ENCODE measurements at regions not wholly inside any gene's neighbourhood (a gene's known extent, or its start where the extent isn't known, plus 50 kb on each side); places are given as distances from the start of the nearest gene placed in this dataset.
"Not testable (repeated sequence)": the region's sequence is repeated elsewhere in the genome, so short reads cannot be mapped to it uniquely, and the experiment has no call there.

DNA sequence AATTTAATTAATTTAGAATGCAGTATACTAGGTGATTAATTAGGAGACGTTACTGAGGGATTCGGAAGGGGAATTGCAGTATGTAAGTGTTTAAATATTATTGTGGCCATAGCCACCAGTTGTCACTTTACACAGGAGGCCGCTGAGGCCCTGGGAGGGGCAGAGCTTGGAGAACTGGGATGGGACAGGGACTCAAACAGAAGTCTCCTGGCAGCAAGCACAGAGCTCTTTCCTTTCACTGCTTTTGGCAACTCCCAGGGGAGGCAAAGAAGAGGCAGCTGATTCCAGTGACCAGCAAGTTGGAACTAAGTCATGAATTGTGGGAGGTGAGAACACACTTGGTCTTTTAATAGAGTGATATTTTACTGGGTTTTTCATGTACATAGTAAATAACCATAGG, 248.6 kb downstream of the RPLP1 start:
- DNase-seq (ENCODE audit: low read depth), result no peak
- TF ChIP-seq, protein P1, sequence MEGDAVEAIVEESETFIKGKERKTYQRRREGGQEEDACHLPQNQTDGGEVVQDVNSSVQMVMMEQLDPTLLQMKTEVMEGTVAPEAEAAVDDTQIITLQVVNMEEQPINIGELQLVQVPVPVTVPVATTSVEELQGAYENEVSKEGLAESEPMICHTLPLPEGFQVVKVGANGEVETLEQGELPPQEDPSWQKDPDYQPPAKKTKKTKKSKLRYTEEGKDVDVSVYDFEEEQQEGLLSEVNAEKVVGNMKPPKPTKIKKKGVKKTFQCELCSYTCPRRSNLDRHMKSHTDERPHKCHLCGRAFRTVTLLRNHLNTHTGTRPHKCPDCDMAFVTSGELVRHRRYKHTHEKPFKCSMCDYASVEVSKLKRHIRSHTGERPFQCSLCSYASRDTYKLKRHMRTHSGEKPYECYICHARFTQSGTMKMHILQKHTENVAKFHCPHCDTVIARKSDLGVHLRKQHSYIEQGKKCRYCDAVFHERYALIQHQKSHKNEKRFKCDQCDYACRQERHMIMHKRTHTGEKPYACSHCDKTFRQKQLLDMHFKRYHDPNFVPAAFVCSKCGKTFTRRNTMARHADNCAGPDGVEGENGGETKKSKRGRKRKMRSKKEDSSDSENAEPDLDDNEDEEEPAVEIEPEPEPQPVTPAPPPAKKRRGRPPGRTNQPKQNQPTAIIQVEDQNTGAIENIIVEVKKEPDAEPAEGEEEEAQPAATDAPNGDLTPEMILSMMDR (IDR thresholded peaks at IDR 0.05; ENCODE audit: insufficient read depth, low read length), result no peak
- H3K4me3 ChIP-seq (ENCODE audit: low read depth, low read length), result no peak overlapping the region

DNA sequence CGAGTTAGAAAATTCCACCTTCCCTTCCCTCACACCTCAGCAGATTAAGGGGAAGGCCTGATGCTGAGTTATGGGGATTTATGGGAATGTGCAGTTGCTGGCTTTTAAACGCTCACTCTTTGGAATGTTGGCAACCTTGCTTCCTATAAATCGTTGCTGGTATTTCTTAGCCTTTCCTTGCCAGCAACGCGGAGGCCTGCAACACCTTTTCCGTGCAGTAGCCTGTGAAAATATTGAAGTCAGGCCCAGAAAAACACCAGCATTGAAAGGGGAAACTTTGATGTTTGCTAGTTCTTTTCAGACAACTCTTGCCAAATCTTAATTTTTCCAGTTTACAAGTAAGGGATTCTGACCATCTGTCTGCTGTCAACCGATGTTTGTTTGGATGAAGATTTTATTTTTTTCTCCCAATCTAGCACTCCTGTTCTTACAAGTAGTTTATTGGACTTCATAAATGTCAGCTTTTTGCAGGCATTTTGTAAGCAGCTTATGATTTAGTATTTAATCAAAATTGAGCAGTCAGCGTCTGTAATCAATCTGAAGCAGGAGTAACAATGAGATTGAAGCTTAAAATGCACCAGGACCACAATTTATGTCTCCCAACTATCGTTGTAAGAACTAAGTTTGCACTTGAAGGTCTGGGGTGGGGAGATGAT, 251.0 kb downstream of the RPLP1 start:
- no peak overlapping the region for H3K4me3 ChIP-seq (ENCODE audit: low read depth, low read length)
- DNase-seq (ENCODE audit: low read depth), result peak; percentile 6
- TF ChIP-seq, protein P1 (IDR thresholded peaks at IDR 0.05; ENCODE audit: insufficient read depth, low read length), result no peak

DNA sequence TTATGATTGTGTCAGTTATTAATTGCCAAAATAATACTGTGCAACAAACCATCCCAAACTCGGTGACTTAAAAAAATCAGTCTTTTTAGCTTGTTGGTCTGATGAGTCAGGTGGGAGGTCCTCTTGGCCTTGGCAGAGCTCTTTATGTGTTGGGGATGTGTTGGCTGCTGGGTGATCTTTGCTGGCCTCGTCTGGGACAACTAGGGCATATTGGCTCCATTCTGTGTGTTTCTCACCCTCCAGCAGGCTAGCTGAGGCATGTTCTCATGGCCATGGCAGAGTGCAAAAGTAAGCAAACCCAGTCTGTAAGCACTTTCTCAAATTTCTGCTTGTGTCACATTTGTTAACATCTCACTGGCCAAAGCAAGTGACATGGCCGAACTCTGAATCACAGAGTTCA, 251.6 kb downstream of the RPLP1 start:
- H3K4me3 ChIP-seq (ENCODE audit: low read depth, low read length), result no peak overlapping the region
- TF ChIP-seq, protein P1 (IDR thresholded peaks at IDR 0.05; ENCODE audit: insufficient read depth, low read length), result no peak
- DNase-seq (ENCODE audit: low read depth), result no peak

DNA sequence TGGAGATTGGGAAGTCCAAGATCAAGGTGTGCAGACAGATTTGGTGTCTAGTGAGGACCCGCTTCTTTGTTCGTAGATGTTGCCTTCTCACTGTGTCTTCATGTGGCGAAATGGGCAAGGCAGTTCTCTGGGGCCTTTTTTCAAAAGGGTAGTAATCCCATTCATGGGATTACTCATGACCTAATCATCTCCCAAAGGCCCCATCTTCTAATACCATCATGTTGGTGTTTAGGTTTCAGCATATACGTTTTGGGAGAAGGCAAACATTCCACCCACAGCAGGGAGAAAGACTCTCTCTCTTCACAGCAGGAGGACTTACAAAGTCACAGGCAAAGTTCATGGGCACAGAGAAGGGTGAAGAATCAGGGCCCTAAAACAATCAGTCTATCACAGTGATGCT, 252.1 kb downstream of the RPLP1 start:
- no peak for DNase-seq (ENCODE audit: low read depth)
- TF ChIP-seq, protein P1 (IDR thresholded peaks at IDR 0.05; ENCODE audit: insufficient read depth, low read length), result no peak
- no peak overlapping the region for H3K4me3 ChIP-seq (ENCODE audit: low read depth, low read length)

DNA sequence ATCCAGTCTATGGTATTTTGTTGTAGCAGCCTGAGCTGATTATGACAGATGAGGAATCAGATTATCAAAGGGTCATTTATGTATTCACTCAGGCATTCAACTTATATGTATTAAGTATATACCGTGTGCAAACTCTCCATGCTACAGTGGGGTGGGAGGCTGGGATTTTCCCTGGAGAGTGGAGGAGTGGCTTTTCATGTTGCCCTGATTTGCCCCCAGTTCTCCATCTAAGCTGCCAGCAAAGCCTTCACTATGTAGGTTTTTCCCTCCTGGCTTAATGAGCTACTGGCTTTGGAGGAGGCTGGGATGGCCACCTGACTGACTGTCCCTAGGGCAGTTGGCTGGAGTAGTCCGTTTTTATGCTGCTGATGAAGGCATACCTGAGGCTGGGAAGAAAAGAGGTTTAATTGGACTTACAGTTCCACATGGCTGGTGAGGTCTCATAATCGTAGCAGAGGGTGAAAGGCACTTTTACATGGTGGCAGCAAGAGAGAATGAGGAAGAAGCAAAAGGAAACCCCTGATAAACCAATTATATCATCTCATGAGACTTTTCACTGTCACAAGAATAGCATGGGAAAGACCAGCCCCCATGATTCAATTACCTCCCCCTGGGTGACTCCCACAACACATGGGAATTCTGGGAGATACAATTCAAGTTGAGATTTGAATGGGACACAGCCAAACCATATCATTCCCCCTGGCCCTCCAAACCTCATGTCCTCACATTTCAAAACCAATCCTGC, 253.9 kb downstream of the RPLP1 start:
- no peak for DNase-seq (ENCODE audit: low read depth)
- TF ChIP-seq, protein P1 (IDR thresholded peaks at IDR 0.05; ENCODE audit: insufficient read depth, low read length), result no peak
- H3K4me3 ChIP-seq (ENCODE audit: low read depth, low read length), result no peak overlapping the region

DNA sequence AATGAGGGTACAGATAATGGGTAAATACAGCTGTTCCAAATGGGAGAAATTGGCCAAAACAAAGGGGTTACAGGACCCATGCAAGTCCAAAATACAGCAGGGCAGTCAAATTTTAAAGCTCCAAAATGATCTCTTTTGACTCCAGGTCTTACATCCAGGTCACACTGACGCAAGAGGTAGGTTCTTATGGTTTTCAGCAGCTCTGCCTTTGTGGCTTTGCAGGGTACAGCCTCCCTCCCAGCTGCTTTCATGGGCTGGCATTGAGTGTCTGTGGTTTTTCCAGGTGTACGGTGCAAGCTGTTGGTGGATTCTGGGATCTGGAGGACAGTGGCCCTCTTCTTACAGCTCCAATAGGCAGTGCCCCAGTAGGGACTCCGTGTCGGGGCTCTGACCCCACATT, 254.6 kb downstream of the RPLP1 start:
- not testable (repeated sequence) for DNase-seq (ENCODE audit: low read depth); H3K4me3 ChIP-seq (ENCODE audit: low read depth, low read length)

DNA sequence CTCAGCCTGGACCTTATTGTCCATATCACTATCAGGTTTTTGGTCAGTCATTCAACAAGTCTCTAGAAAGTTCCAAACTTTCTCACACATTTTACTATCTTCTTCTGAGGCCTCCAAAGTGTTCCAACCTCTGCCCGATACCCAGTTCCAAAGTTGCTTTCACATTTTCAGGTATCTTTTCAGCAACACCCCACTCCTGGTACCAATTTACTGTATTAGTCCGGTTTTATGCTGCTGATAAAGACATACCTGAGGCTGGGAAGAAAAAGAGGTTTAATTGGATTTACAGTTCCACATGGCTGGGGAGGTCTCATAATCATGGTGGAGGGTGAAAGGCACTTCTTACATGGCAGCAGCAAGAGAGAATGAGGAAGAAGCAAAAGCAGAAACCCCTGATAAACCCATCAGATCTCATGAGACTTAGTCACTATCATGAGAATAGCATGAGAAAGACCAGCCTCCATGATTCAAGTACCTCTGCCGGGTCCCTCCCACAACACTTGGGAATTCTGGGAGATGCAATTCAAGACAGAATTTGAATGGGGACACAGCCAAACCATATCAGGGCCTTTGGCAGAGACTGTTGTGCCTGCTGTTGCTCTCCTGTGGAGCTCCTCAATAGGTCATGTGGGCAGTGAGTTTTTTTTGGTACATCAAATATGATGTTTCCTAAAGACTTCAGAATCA, 256.0 kb downstream of the RPLP1 start:
- DNase-seq (ENCODE audit: low read depth); H3K4me3 ChIP-seq (ENCODE audit: low read depth, low read length): not testable (repeated sequence)
